Fibroblast of skin of left quadriceps (primary cell): ENCODE measurements at regions not wholly inside any gene's neighbourhood (a gene's known extent, or its start where the extent isn't known, plus 50 kb on each side); places are given as distances from the start of the nearest gene placed in this dataset.

Source experiments
- DNase-seq, 2 experiments: peaks; one replicate each; pipeline ENCODE4 v3.0.0-alpha.2; 2013; ENCODE audit warnings: low read depth in 2 of 2

GRCh38 chr18:10314066-10314465 is 140.4 kb upstream of the APCDD1 start:
- DNase-seq = no peak

DNA sequence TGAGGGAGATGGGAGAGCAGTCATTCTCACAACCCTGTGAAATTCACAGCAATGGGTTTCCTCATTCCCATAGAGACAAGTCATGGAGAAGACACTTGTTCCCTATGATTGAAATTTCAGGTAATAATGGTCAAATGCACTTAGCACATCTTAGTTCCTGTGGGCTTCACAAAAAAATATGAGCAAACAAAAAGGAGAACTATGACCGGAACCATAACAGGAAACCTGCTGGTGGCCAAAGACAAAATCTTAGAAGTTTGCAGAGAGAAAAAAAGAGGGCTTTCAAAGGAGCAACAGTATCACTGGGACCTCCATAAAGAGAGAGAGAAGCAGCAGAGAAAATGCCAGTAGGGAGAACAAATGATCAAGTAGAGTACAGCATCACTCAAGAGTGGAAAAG is 138.9 kb upstream of the APCDD1 start:
- no peak for DNase-seq

- no peak for DNase-seq
Measured at GRCh38 chr18:10316778-10317177, 137.7 kb upstream of the APCDD1 start.

GRCh38 chr18:10317864-10318690 is 136.4 kb upstream of the APCDD1 start:
- DNase-seq = no peak

GRCh38 chr18:10318691-10318970 is 135.8 kb upstream of the APCDD1 start:
- DNase-seq = no peak

- no peak for DNase-seq
Measured at GRCh38 chr18:10319026-10319425, 135.4 kb upstream of the APCDD1 start.

DNA sequence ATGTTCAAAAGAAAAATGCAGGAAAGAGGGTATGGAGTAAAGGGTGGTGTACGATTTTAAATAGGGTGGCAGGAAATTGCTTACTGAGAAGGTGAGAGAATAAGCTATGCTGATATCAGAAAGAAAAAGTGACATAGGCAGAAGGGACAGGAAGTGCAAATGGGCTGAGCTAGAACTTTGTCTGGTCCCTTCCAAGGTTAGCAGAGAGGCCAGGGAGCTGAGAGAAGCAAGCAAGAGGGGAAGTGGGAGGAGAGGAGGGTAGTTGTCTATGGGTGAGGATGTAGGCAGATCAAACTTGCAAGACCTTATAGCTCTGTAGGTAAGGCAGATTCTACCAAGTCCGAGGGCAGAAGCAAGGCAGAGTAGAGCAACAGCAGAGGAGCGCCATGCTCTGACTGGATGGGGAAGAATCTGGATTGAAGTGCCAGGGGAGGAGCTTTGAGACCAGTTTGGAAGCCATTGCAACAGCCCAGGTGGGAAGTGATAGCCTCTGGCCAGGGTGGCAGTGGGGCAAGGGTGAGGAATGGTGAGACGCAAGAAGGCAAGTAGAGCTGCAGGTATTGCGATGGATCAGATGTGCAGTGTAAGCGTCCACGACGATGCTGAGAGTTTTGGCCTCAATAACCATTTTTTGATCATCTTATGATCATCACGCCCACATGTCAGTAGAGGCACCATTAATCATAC is 134.4 kb upstream of the APCDD1 start:
- DNase-seq = no peak

GRCh38 chr18:10320791-10321190 is 133.6 kb upstream of the APCDD1 start:
- peak in 1 of 2 experiments; percentile 29 for DNase-seq

GRCh38 chr18:10321576-10321975 is 132.9 kb upstream of the APCDD1 start:
- no peak for DNase-seq

DNA sequence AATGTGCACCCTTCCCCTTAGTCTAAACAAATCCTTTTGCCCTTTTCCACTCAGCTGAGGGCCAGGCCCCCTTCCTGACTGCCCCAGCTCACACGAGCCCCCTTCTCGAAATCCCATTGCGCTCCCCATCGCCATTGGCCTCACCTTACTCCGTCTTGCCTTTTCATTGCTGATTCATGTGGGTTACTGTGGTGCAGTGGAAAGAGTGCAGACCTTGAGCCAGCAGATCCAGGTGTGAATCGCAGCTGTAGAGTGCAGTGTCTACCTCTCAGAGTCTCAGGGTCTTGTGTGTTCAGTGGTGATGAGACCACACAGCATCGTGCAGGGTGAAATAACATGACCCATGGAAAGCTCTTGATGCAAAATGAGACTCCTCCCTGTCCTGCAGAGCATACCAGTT is 132.4 kb upstream of the APCDD1 start:
- no peak for DNase-seq

DNA sequence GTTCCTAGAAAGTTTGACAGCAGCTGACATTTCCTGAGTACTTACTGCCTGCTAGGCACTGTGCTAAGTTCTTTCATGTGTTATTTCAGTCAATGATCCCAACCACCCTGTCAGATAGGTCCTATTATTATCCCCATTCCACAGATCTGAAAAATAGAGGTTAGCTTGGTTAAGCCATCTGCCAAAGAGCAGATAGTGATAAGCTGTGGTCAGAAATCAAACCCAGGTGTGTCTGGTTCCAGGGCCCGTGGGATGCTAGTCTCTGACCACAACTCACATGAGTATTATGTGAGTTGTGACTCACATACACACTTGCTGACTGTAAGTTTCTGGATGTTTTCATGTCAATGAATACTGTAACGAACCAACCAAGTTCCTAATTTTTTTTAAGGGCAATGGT is 132.0 kb upstream of the APCDD1 start:
- DNase-seq = no peak

DNA sequence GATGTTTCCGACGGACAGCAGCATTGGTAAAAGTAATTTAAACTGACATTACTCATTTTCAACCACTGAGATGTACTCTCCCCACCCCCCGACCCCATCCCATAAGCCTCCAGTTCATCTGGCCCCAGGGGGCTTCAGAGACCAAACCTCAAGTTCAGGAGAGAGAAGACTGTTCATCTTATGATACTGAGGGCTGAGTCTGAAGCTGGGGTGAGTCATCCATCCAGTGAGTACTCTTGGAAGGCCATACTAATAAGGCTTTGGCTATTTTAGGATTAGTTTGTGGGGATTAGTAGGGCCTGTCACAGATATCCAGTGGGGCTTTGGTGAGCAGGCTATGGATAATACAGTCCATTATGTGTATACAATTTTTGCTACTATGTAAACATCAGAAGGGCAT is 125.3 kb upstream of the APCDD1 start:
- no peak for DNase-seq

- DNase-seq = no peak
Measured at GRCh38 chr18:10330428-10330827, 124.0 kb upstream of the APCDD1 start.

- DNase-seq = no peak
Measured at GRCh38 chr18:10332452-10332851, 122.0 kb upstream of the APCDD1 start.

DNA sequence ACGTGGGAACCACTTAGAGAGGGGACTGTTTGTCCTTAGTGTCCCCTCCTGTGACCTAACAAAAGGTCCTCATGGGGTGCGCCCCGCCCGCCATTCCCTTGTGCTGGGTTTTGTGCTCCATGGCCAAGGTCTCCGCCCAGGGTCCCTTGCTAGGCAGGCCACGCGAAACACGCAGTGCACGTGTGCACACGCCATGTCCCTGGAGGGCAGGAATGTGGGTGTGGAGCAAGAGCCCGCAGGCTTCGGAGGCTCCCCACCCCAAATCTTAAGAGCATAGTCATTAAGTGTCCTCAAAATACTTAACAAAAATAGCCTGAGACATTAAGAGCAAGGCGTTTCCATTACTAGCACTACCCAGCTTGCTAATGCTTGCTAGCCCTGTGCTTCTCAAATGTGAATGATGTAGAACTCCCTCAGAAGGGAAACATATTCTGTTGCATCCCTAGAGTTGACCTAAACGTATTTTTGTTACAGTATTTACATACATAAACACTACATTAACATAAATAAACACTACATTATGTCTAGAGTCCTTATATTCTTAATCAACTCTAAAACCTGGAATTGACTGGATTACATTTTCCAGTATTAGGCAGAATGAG is 117.6 kb upstream of the APCDD1 start:
- no peak for DNase-seq

GRCh38 chr18:10340821-10341220 is 113.6 kb upstream of the APCDD1 start:
- no peak for DNase-seq

GRCh38 chr18:10343778-10344177 is 110.7 kb upstream of the APCDD1 start:
- DNase-seq = no peak

- no peak for DNase-seq
Measured at GRCh38 chr18:10346749-10347415, 107.6 kb upstream of the APCDD1 start.

DNA sequence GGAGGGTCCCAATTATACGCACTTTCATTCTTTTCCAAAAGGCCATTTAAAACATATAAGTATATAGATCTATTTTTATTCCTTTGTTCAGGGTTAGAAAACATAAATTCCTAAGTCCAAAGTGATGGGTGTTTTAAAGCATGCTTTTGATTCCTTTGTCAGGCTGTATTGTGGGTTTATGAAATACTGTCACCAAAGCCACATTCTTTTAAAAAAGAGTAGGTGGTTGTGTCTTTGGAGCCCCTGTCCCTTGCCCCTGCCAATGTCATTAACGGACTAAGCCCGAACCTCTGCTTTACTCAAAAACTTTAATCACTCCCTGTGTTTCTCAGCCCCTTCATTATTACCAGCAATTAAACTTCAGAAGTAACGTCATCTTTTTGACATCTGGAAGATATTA is 104.9 kb upstream of the APCDD1 start:
- DNase-seq = peak in 1 of 2 experiments; percentile 13

DNA sequence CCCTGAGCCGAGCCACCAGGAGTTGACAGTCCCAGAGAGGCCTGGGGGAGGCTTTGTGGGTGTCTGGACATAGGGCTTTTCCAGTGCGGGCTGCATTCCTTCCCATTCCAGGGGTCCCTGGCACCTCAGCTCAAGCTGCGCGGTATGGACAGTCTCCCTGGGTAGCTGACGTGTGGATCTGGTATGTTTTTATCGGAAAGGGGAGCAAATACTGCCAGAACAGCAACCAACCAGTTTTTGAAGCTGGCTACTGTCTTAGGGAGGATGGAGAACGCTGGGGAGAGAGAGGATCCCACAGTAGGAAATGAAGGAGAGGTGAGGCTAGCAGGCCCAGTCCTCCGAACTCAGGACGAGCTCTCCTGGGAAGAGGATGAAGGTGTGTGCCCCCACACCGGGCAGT is 103.8 kb upstream of the APCDD1 start:
- DNase-seq = no peak

DNA sequence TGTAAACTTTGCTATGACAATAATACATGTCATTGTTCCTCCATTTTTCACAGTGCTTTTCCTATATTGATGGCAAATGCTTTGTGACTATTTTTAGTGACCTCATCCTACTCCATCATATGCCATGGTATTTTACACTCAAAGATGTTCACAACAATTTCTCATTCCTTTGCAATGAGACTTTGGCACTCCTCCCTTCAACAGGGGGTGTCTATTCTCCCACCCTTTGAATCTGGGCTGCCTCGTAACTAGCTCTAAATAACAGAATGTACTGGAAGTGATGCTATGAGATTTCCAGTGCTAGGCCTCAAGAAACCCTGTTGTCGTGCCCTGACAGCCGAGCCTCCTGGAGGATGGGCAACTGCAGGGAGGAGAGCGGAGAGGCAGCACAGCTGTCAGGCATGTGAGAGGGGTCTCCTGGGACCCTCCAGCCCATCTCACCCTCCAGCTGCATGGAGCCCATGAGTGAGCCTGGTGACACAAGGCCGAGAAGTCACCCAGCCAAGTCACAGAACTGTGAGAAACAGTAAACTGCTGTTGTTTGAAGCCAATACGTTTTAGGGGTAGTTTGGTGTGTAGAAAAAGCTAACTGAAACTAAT is 103.1 kb upstream of the APCDD1 start:
- DNase-seq = peak; percentile 42 to 46

DNA sequence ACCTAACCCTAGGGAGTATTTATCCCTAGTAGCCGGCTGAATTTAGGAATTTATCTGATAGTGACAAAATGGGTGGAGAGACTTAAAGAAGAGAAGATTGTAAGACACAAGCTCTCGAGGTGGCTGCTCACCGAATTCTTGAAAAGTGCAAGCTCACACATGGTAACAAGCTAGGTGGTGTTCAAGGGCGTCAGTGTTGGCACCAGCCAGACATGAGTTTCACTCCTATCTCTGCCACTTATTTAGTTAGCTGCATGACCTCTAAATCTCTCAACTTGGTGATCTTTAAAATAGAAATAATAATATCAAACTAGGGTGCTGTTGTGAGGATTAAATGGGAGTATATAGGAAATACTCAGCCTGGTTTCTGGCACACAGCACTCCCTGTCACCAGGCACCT is 102.6 kb upstream of the APCDD1 start:
- no peak for DNase-seq
